GM23338 (cell line): ENCODE measurements at regions not wholly inside any gene's neighbourhood (a gene's known extent, or its start where the extent isn't known, plus 50 kb on each side); places are given as distances from the start of the nearest gene placed in this dataset.

Source experiments
- ATAC-seq: fragments of 200-7000 bp; cut with Tn5 transposase; 3 replicates; pipeline ENCODE4 v1.9.1; 2020
- DNase-seq: peaks from one replicate; pipeline ENCODE4 v3.0.0-alpha.2; 2015; ENCODE audit warnings: low spot score
- H2AFZ ChIP-seq: fragments of 200-600 bp; sonication (generic); 2 replicates; pipeline ENCODE4 v1.8.0; 2016; ENCODE audit warnings: antibody characterized with exemption, mild to moderate bottlenecking, moderate library complexity
- H3F3A ChIP-seq: fragments of 200-600 bp; sonication (generic); replicated peaks from 2 replicates; pipeline ENCODE4 v1.8.0; 2017; ENCODE audit warnings: antibody characterized with exemption, mixed run types, low read depth
- H3K27ac ChIP-seq: fragments of 200-600 bp; sonication (generic); 2 replicates; pipeline ENCODE4 v1.6.1; 2016; ENCODE audit warnings: low read depth
- H3K27me3 ChIP-seq: fragments of 200-600 bp; sonication (generic); 2 replicates; pipeline ENCODE4 v1.8.0; 2016; ENCODE audit warnings: mild to moderate bottlenecking, mixed run types, moderate library complexity; ENCODE audit not compliant: insufficient read depth
- H3K36me3 ChIP-seq: fragments of 200-600 bp; sonication (generic); 2 replicates; pipeline ENCODE4 v1.8.0; 2016; ENCODE audit warnings: mild to moderate bottlenecking; ENCODE audit not compliant: insufficient read depth
- H3K4me1 ChIP-seq: fragments of 200-600 bp; sonication (generic); 2 replicates; pipeline ENCODE4 v1.8.0; 2016; ENCODE audit warnings: mild to moderate bottlenecking, moderate library complexity; ENCODE audit not compliant: insufficient read depth
- H3K4me2 ChIP-seq: fragments of 200-600 bp; sonication (generic); 2 replicates; pipeline ENCODE4 v1.7.1; 2017; ENCODE audit warnings: mixed run types
- H3K4me3 ChIP-seq: fragments of 200-600 bp; sonication (generic); 2 replicates; pipeline ENCODE4 v1.6.1; 2016; ENCODE audit warnings: mixed run types
- H3K79me2 ChIP-seq: fragments of 200-600 bp; sonication (generic); replicated peaks from 2 replicates; pipeline ENCODE4 v1.8.0; 2017; ENCODE audit warnings: mild to moderate bottlenecking; ENCODE audit not compliant: insufficient read depth
- H3K9me2 ChIP-seq: fragments of 200-600 bp; sonication (generic); 2 replicates; pipeline ENCODE4 v1.8.0; 2017; ENCODE audit not compliant: insufficient read depth
- H4K20me1 ChIP-seq: fragments of 200-600 bp; sonication (generic); replicated peaks from 2 replicates; pipeline ENCODE4 v1.8.0; 2017; ENCODE audit warnings: mild to moderate bottlenecking; ENCODE audit not compliant: insufficient read depth
- H3K27ac Mint-ChIP-seq: 2 replicates; pipeline ENCODE4 v1.8.0; 2020; ENCODE audit warnings: inconsistent platforms, mild to moderate bottlenecking, moderate library complexity, mixed read lengths
- H3K27me3 Mint-ChIP-seq: 3 replicates; pipeline ENCODE4 v1.8.0; 2022; ENCODE audit warnings: low read depth, mild to moderate bottlenecking, moderate library complexity, mixed read lengths, inconsistent platforms; ENCODE audit not compliant: insufficient read depth, poor library complexity
- H3K36me3 Mint-ChIP-seq: 3 replicates; pipeline ENCODE4 v1.8.0; 2021; ENCODE audit warnings: low read depth, mild to moderate bottlenecking, inconsistent platforms, moderate library complexity, mixed read lengths
- H3K4me1 Mint-ChIP-seq: 3 replicates; pipeline ENCODE4 v1.8.0; 2020; ENCODE audit warnings: mild to moderate bottlenecking, inconsistent platforms, mixed read lengths
- H3K4me3 Mint-ChIP-seq: 3 replicates; pipeline ENCODE4 v1.8.0; 2021; ENCODE audit warnings: moderate library complexity, mild to moderate bottlenecking, inconsistent platforms, mixed read lengths
- H3K9me3 Mint-ChIP-seq: 3 replicates; pipeline ENCODE4 v1.8.0; 2020; ENCODE audit warnings: moderate library complexity, mild to moderate bottlenecking, inconsistent platforms, mixed read lengths
- CREB1 ChIP-seq: fragments of 250-450 bp; sonication (Bioruptor Pico); IDR thresholded peaks from 2 replicates; pipeline ENCODE4 v1.5.0; 2020; ENCODE audit warnings: low read depth, mild to moderate bottlenecking, moderate library complexity
- CTCF ChIP-seq, 2 experiments: fragments of 200-600 bp in 1 of 2; sonication (generic) in 1 of 2; conservative IDR thresholded peaks; 2 replicates each; pipeline versions ENCODE4 v1.5.1 to v1.6.1; 2016 to 2017; ENCODE audit warnings: antibody characterized with exemption in 2 of 2, low read depth in 2 of 2, mild to moderate bottlenecking in 2 of 2, moderate library complexity in 1 of 2
- ETS1 ChIP-seq: IDR thresholded peaks from 2 replicates; pipeline ENCODE4 v1.6.1; 2016; ENCODE audit warnings: antibody characterized with exemption
- EZH2 ChIP-seq: fragments of 200-600 bp; sonication (generic); IDR thresholded peaks from one replicate; pipeline ENCODE4 v1.8.0; 2017; ENCODE audit warnings: antibody characterized with exemption, mild to moderate bottlenecking, low read depth; ENCODE audit not compliant: unreplicated experiment
- EZH2phosphoT487 ChIP-seq: fragments of 200-600 bp; sonication (generic); IDR thresholded peaks from one replicate; pipeline ENCODE4 v1.8.1; 2018; ENCODE audit warnings: antibody characterized with exemption; ENCODE audit not compliant: unreplicated experiment
- JUNB ChIP-seq: IDR thresholded peaks from one replicate; pipeline ENCODE4 v1.6.1; 2016; ENCODE audit warnings: antibody characterized with exemption; ENCODE audit not compliant: unreplicated experiment
- NANOG ChIP-seq: IDR thresholded peaks from 2 replicates; pipeline ENCODE4 v1.6.1; 2016; ENCODE audit warnings: antibody characterized with exemption, borderline replicate concordance
- POLR2AphosphoS5 ChIP-seq: IDR thresholded peaks from 2 replicates; pipeline ENCODE4 v1.6.1; 2016; ENCODE audit warnings: antibody characterized with exemption, low read depth
- REST ChIP-seq: IDR thresholded peaks from one replicate; pipeline ENCODE4 v1.6.1; 2018; ENCODE audit warnings: antibody characterized with exemption; ENCODE audit not compliant: unreplicated experiment
- STAT1 ChIP-seq: IDR thresholded peaks from one replicate; pipeline ENCODE4 v1.6.1; 2016; ENCODE audit warnings: antibody characterized with exemption; ENCODE audit not compliant: unreplicated experiment
- ZNF114 ChIP-seq: fragments of 250-450 bp; sonication (Bioruptor Pico); IDR thresholded peaks from 2 replicates; pipeline ENCODE4 v1.5.0; 2020; ENCODE audit warnings: mild to moderate bottlenecking, moderate library complexity
- ZNF331 ChIP-seq: fragments of 250-450 bp; sonication (Bioruptor Pico); IDR thresholded peaks from 2 replicates; pipeline ENCODE4 v1.5.0; 2020; ENCODE audit warnings: low read depth, mild to moderate bottlenecking, moderate library complexity
- ZNF462 ChIP-seq: fragments of 250-450 bp; sonication (Bioruptor Pico); IDR thresholded peaks from 2 replicates; pipeline ENCODE4 v1.5.0; 2020; ENCODE audit warnings: mild to moderate bottlenecking, moderate library complexity

- H3K4me1 ChIP-seq: 0 out of 2 replicates have a peak, but pooled peaks cover 5% of the 10 kb centered on the region
- DNase-seq (no peak), ATAC-seq (no peak)
- no peaks in the 10 kb centered on the region for H3F3A ChIP-seq
- H3K27me3 Mint-ChIP-seq: no peaks in the 10 kb centered on the region
- H3K4me3 Mint-ChIP-seq: no peak overlapping the region
- H3K27ac Mint-ChIP-seq: no peak overlapping the region
- H3K9me3 Mint-ChIP-seq: no peaks in the 10 kb centered on the region
- no peaks in the 10 kb centered on the region for H3K9me2 ChIP-seq
- no peaks in the 10 kb centered on the region for H4K20me1 ChIP-seq
- TF ChIP-seq CTCF (conservative IDR thresholded peaks at IDR 0.05; ENCODE audit: low read depth in 2 of 2) (no peak), ZNF331 (CRISPR knock-in tag) (no peak), ETS1 (no peak), ZNF114 (no peak), REST (no peak), NANOG (no peak), POLR2AphosphoS5 (no peak), JUNB (no peak), STAT1 (no peak), EZH2 (no peak), ZNF462 (CRISPR knock-in tag) (no peak), EZH2phosphoT487 (no peak), CREB1 (CRISPR knock-in tag) (no peak)
- H3K4me1 Mint-ChIP-seq: peaks cover 15% of the 10 kb centered on the region
- H3K79me2 ChIP-seq: no peaks in the 10 kb centered on the region
- no peak overlapping the region for H3K4me2 ChIP-seq
- H2AFZ ChIP-seq: no peak overlapping the region
- H3K36me3 ChIP-seq: no peaks in the 10 kb centered on the region
- H3K27ac ChIP-seq: no peak overlapping the region
- H3K27me3 ChIP-seq: no peaks in the 10 kb centered on the region
- no peak overlapping the region for H3K4me3 ChIP-seq
- no peaks in the 10 kb centered on the region for H3K36me3 Mint-ChIP-seq
Measured at GRCh38 chr6:146884728-146885127, 286.0 kb downstream of the ADGB start.
